ENCODE measurements at regions not wholly inside any gene's neighbourhood (a gene's known extent, or its start where the extent isn't known, plus 50 kb on each side); places are given as distances from the start of the nearest gene placed in this dataset.
"Not testable (repeated sequence)": the region's sequence is repeated elsewhere in the genome, so short reads cannot be mapped to it uniquely, and the experiment has no call there.

- H3K4me3 ChIP-seq = no peak overlapping the region
- no peaks in the 10 kb centered on the region for H3K4me1 ChIP-seq
- H3K36me3 ChIP-seq = no peaks in the 10 kb centered on the region
- DNase-seq = no peak
- intact Hi-C loops (cut with DNase I) = no loop called here
- peak; percentile 58 for ATAC-seq
- peak; percentile 35 for TF ChIP-seq CTCF (IDR thresholded peaks at IDR 0.05)
- no peaks in the 10 kb centered on the region for H3K27me3 ChIP-seq
- no peak overlapping the region for H3K27ac ChIP-seq
- H3K9me3 ChIP-seq = no peaks in the 10 kb centered on the region
Measured at GRCh38 chr6:86192123-86192522, 549.4 kb upstream of the SYNCRIP start.

GRCh38 chr6:86175149-86175548 lies 532.5 kb upstream of the SYNCRIP start:
- peak; percentile 26 for TF ChIP-seq CTCF (IDR thresholded peaks at IDR 0.05)
- H3K4me1 ChIP-seq; ATAC-seq; H3K36me3 ChIP-seq; H3K27ac ChIP-seq; H3K27me3 ChIP-seq; H3K4me3 ChIP-seq; intact Hi-C loops (cut with DNase I); H3K9me3 ChIP-seq; DNase-seq: not testable (repeated sequence)

DNA sequence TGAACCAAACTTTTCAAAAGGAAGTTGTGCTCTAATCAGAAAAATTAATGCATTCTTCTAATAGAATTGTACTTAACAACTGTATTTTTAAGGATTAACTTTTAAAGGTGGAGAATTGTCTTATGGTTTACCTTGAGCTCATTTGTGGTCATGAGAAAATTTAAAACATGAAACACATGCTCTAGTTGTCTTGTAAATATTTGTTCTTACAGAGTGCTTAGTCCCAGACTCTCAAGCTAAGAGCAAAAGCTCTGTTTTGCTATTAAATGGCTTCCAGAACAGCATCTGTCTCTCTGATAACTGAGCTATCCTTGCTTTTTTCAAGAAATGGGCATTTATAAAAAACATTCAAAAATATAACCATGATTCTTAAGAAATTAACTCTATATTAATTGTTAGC lies 512.2 kb upstream of the SYNCRIP start:
- Histone ChIP-seq H3K4me1 (no peaks in the 10 kb centered on the region), H3K36me3 (no peaks in the 10 kb centered on the region), H3K9me3 (no peaks in the 10 kb centered on the region), H3K27me3 (no peaks in the 10 kb centered on the region), H3K4me3 (no peak overlapping the region), H3K27ac (no peak overlapping the region)
- TF ChIP-seq CTCF (IDR thresholded peaks at IDR 0.05) = no peak
- DNase-seq (no peak), ATAC-seq (no peak)
- intact Hi-C loops (cut with DNase I) = no loop called here

DNA sequence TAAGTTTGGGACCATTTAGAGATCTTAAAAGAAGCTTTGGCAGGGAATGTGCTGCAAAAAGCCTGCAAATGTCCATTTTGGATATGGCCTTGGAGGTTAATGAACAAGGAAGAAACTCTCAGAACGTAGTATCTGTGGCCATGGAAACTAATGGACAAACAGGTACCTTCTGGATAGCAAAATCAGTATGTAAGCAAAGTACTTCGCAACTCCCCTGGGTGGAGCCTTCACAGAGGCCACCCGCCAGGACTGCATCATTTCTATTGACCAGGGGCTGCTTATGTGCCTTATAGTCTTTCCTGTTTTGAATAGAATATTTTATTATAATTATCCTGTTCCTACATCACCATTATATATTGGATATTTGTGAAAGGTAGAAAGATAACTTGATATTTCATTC lies 510.8 kb upstream of the SYNCRIP start:
- Histone ChIP-seq H3K4me1 (no peaks in the 10 kb centered on the region), H3K4me3 (no peak overlapping the region), H3K9me3 (no peaks in the 10 kb centered on the region), H3K27me3 (no peaks in the 10 kb centered on the region), H3K36me3 (no peaks in the 10 kb centered on the region), H3K27ac (no peak overlapping the region)
- intact Hi-C loops (cut with DNase I) = no loop called here
- no peak for ATAC-seq
- TF ChIP-seq CTCF (IDR thresholded peaks at IDR 0.05) = no peak
- no peak for DNase-seq

DNA sequence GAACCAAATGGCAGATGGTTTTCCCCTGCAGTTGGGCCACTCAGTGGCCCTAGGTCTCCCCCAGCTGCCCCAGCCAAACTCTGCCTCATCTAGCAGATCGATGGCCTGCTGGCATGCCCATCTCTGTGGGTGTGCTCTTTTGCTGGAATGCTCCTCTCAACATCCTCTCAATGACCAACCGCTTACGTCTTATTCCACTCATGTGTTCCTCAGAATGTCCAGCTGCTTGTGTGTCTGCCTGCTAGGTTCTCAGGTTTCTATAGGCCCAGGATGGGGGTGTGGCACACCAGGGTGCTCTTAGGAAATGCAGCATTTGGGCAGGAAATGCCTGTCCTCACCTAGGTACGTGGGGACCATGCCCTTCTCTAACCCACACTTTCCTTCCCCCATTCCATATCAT lies 509.9 kb upstream of the SYNCRIP start:
- DNase-seq = no peak
- intact Hi-C loops (cut with DNase I) = no loop called here
- Histone ChIP-seq H3K4me1 (no peaks in the 10 kb centered on the region), H3K4me3 (no peak overlapping the region), H3K36me3 (no peaks in the 10 kb centered on the region), H3K27ac (no peak overlapping the region), H3K9me3 (no peaks in the 10 kb centered on the region), H3K27me3 (no peaks in the 10 kb centered on the region)
- no peak for ATAC-seq
- no peak for TF ChIP-seq CTCF (IDR thresholded peaks at IDR 0.05)

DNA sequence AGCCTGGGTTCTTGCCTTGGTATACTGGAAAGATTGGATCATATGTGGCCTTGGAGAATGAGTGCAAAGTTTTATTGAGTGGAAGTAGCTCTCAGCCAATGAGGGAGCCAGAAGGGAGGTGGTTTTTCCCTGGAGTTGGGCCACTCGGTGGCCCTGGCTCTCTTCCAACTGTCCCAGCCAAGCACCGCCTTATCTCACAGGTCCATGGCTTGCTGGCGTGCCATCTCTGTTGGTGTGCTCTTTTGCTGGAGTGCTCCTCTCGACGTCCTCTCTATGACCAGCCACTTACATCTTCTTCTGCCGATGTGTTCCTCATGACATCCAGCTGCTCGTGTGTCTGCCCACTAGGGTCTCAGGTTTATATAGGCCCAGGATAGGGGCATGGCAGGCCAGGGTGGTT lies 505.9 kb upstream of the SYNCRIP start:
- Histone ChIP-seq H3K27me3 (no peaks in the 10 kb centered on the region), H3K9me3 (no peaks in the 10 kb centered on the region), H3K27ac (no peak overlapping the region), H3K4me3 (no peak overlapping the region), H3K36me3 (no peaks in the 10 kb centered on the region), H3K4me1 (no peaks in the 10 kb centered on the region)
- ATAC-seq (no peak), DNase-seq (no peak)
- TF ChIP-seq CTCF (IDR thresholded peaks at IDR 0.05) = no peak
- intact Hi-C loops (cut with DNase I) = no loop called here
